Keratinocyte (primary cell): ENCODE measurements at regions not wholly inside any gene's neighbourhood (a gene's known extent, or its start where the extent isn't known, plus 50 kb on each side); places are given as distances from the start of the nearest gene placed in this dataset.

Experiments used
- DNase-seq: peaks from one replicate; pipeline ENCODE4 v3.0.0-alpha.2; 2011; ENCODE audit warnings: low read depth, missing footprints, low spot score
- FAIRE-seq: peaks from 2 replicates; lab custom pipeline; 2011; peaks lifted over from hg19 to GRCh38; lab: Jason Lieb, UNC
- H2AFZ ChIP-seq: 2 replicates; pipeline ENCODE4 v1.6.0; 2012; ENCODE audit warnings: low read length, control low read depth, inconsistent platforms; ENCODE audit not compliant: control insufficient read depth
- H3K27ac ChIP-seq: 2 replicates; pipeline ENCODE4 v1.5.1; 2011; ENCODE audit warnings: low read length; ENCODE audit not compliant: control insufficient read depth, insufficient read depth
- H3K27me3 ChIP-seq: 3 replicates; pipeline ENCODE4 v1.6.0; 2011; ENCODE audit warnings: low read length; ENCODE audit not compliant: control insufficient read depth, insufficient read depth; ENCODE audit errors: extremely low read depth
- H3K36me3 ChIP-seq, 2 experiments: 2 replicates in 1 of 2; 3 replicates in 1 of 2; pipeline ENCODE4 v1.5.1; 2011; ENCODE audit warnings: low read length in 2 of 2, mild to moderate bottlenecking in 1 of 2; ENCODE audit not compliant: control insufficient read depth in 2 of 2, insufficient read depth in 2 of 2; ENCODE audit errors: extremely low read depth in 1 of 2
- H3K4me1 ChIP-seq: 3 replicates; pipeline ENCODE4 v1.5.1; 2011; ENCODE audit warnings: low read length; ENCODE audit not compliant: control insufficient read depth, insufficient read depth; ENCODE audit errors: extremely low read depth
- H3K4me2 ChIP-seq: 3 replicates; pipeline ENCODE4 v1.6.0; 2011; ENCODE audit warnings: low read depth, low read length; ENCODE audit not compliant: control insufficient read depth, insufficient read depth; ENCODE audit errors: extremely low read depth
- H3K4me3 ChIP-seq, 3 experiments: fragments of 200-600 bp in 1 of 3; sonication (generic) in 1 of 3; 2 replicates in 2 of 3; 3 replicates in 1 of 3; pipeline ENCODE4 v1.5.1; 2011 to 2016; ENCODE audit warnings: low read length in 3 of 3, mild to moderate bottlenecking in 3 of 3, control low read depth in 2 of 3, inconsistent platforms in 1 of 3, low read depth in 1 of 3, mixed read lengths in 1 of 3, mixed run types in 1 of 3, moderate library complexity in 1 of 3; ENCODE audit not compliant: control insufficient read depth in 2 of 3, insufficient read depth in 2 of 3; ENCODE audit errors: extremely low read depth in 1 of 3
- H3K79me2 ChIP-seq: 2 replicates; pipeline ENCODE4 v1.6.0; 2012; ENCODE audit warnings: low read length; ENCODE audit not compliant: control insufficient read depth, insufficient read depth
- H3K9ac ChIP-seq: 3 replicates; pipeline ENCODE4 v1.6.0; 2011; ENCODE audit warnings: low read length; ENCODE audit not compliant: control insufficient read depth, insufficient read depth; ENCODE audit errors: extremely low read depth
- H3K9me1 ChIP-seq: 3 replicates; pipeline ENCODE4 v1.6.0; 2011; ENCODE audit warnings: low read length; ENCODE audit not compliant: control insufficient read depth, insufficient read depth; ENCODE audit errors: extremely low read depth
- H3K9me3 ChIP-seq: 2 replicates; pipeline ENCODE4 v1.5.1; 2012; ENCODE audit warnings: low read depth, low read length; ENCODE audit not compliant: control insufficient read depth
- H4K20me1 ChIP-seq: 3 replicates; pipeline ENCODE4 v1.6.0; 2011; ENCODE audit warnings: low read length; ENCODE audit not compliant: control insufficient read depth, insufficient read depth; ENCODE audit errors: extremely low read depth
- EZH2 ChIP-seq: IDR thresholded peaks from one replicate; pipeline ENCODE4 v1.6.1; 2012; ENCODE audit warnings: inconsistent platforms, mild to moderate bottlenecking, low read length, moderate library complexity
- dilution Hi-C: fragments of 300-500 bp; cut with MboI; formaldehyde crosslinking; loops from one replicate; pipeline ENCODE4 v1.7.0; 2020; ENCODE audit warnings: low sequenced_read_pairs; ENCODE audit not compliant: extremely low pct_ligation_motif_present
- TF ChIP-seq, protein P1 (sequence below), 3 experiments: IDR thresholded peaks in 1 of 3; conservative IDR thresholded peaks in 1 of 3; optimal IDR thresholded peaks in 1 of 3; 2 replicates in 2 of 3; 3 replicates in 1 of 3; pipeline versions ENCODE3 to v1.5.1; 2011; ENCODE audit warnings: low read length in 3 of 3, mild to moderate bottlenecking in 3 of 3, moderate library complexity in 2 of 3, control low read depth in 1 of 3, inconsistent platforms in 1 of 3; ENCODE audit not compliant: insufficient read depth in 2 of 3; ENCODE audit errors: extremely low read depth in 1 of 3

DNA sequence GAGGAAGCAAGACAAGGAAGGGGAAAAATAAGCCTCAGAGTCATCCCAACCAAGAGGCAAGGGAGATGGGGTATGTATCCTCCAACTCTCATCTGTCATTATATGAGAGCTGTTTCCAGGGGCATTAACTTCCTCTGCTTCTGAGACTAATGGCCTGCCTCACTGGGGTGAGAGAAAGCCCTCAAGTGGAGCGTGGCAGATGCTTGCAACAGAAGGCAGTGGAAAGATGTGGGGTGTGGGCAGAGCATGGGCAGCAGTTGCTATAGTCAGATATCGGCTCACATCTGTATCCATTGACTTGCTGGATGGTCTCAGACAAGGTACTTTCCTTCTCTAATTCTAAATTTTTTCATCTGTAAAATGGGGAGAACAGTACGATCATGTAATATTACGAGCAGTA, 81.7 kb upstream of the PLCL2 start:
- H3K9ac ChIP-seq, result no peak overlapping the region
- H3K4me2 ChIP-seq, result no peak overlapping the region
- TF ChIP-seq, protein P1, sequence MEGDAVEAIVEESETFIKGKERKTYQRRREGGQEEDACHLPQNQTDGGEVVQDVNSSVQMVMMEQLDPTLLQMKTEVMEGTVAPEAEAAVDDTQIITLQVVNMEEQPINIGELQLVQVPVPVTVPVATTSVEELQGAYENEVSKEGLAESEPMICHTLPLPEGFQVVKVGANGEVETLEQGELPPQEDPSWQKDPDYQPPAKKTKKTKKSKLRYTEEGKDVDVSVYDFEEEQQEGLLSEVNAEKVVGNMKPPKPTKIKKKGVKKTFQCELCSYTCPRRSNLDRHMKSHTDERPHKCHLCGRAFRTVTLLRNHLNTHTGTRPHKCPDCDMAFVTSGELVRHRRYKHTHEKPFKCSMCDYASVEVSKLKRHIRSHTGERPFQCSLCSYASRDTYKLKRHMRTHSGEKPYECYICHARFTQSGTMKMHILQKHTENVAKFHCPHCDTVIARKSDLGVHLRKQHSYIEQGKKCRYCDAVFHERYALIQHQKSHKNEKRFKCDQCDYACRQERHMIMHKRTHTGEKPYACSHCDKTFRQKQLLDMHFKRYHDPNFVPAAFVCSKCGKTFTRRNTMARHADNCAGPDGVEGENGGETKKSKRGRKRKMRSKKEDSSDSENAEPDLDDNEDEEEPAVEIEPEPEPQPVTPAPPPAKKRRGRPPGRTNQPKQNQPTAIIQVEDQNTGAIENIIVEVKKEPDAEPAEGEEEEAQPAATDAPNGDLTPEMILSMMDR (optimal IDR thresholded peaks at IDR 0.05 in 1 of 3, IDR thresholded peaks at IDR 0.05 in 1 of 3, conservative IDR thresholded peaks at IDR 0.05 in 1 of 3; ENCODE audit: extremely low read depth in 1 of 3, insufficient read depth in 2 of 3, low read length in 3 of 3), result no peak
- TF ChIP-seq EZH2, result no peak
- H3K4me3 ChIP-seq, result no peak overlapping the region
- H3K9me1 ChIP-seq, result no peaks in the 10 kb centered on the region
- DNase-seq, result no peak
- FAIRE-seq, result no peak
- no peaks in the 10 kb centered on the region for H3K27me3 ChIP-seq
- no peaks in the 10 kb centered on the region for H4K20me1 ChIP-seq
- no peaks in the 10 kb centered on the region for H3K79me2 ChIP-seq
- H3K4me1 ChIP-seq, result no peaks in the 10 kb centered on the region
- H2AFZ ChIP-seq, result no peak overlapping the region
- H3K9me3 ChIP-seq, result no peaks in the 10 kb centered on the region
- H3K27ac ChIP-seq, result no peak overlapping the region
- dilution Hi-C loops, result no loop called here
- H3K36me3 ChIP-seq, result no peaks in the 10 kb centered on the region

DNA sequence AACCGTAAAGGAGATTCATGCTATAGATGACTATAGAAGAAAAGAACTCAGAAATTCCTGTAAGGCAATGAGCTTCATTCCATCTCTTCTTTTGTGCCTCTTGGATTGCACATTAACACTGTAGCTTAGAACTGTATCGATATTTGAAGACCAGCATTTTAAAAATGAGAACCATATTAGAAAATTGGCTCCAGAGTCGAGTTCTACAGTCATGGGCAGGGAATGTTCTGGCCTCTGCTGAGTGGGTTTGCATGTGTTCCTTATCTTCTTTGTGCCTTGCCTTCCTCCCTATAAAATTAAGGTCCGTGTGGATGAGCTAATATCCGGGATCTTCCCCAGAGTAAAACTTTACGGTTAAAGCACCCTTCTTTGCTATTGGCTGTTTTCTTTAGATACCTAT, 77.4 kb upstream of the PLCL2 start:
- H3K9ac ChIP-seq, result no peak overlapping the region
- H3K27me3 ChIP-seq, result no peaks in the 10 kb centered on the region
- no peaks in the 10 kb centered on the region for H3K4me1 ChIP-seq
- no peak overlapping the region for H3K4me2 ChIP-seq
- dilution Hi-C loops, result no loop called here
- no peaks in the 10 kb centered on the region for H4K20me1 ChIP-seq
- no peaks in the 10 kb centered on the region for H3K79me2 ChIP-seq
- no peak overlapping the region for H2AFZ ChIP-seq
- no peak overlapping the region for H3K27ac ChIP-seq
- FAIRE-seq (no peak), DNase-seq (no peak)
- no peak overlapping the region for H3K4me3 ChIP-seq
- no peaks in the 10 kb centered on the region for H3K9me3 ChIP-seq
- no peaks in the 10 kb centered on the region for H3K9me1 ChIP-seq
- no peaks in the 10 kb centered on the region for H3K36me3 ChIP-seq
- no peak for TF ChIP-seq EZH2

DNA sequence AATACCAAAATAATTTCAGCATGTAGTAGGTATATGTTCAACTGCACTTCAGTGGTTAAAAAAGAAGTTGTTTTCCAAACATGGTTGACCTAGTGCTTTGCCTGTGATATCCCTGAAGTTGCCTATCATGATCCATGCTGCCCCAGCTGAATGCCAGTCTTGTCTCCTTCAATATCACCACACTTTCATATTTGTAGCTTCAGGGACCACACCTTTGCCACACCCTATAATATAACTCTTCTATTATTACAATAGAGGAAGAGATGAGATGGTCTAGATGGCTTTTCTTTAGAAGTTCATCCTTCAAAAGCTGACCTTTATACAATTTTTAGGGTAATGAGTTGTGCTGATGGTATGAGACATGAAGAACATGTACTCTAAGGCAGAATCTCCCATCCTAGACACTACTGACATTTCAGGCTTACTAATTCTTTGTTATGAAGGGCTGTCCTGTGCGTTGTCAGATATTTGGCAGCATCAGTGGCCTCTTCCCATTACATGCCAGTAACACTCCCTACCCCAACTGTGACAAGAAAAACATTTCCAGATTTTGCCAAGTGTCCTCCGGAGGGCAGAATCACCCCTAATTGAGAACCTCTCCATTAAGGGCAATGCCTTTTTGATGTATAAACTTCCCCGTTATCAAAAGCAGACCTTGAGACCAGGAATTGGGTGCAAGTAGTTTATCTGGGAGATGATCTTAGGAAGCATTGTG, 76.2 kb upstream of the PLCL2 start:
- Histone ChIP-seq H3K36me3 (no peaks in the 10 kb centered on the region), H3K4me3 (no peak overlapping the region), H4K20me1 (no peaks in the 10 kb centered on the region), H3K4me1 (no peaks in the 10 kb centered on the region), H3K79me2 (no peaks in the 10 kb centered on the region), H3K4me2 (no peak overlapping the region), H3K9ac (no peak overlapping the region), H3K27me3 (no peaks in the 10 kb centered on the region), H3K9me3 (no peaks in the 10 kb centered on the region), H2AFZ (no peak overlapping the region), H3K27ac (no peak overlapping the region), H3K9me1 (no peaks in the 10 kb centered on the region)
- no peak for TF ChIP-seq EZH2
- TF ChIP-seq, protein P1 (optimal IDR thresholded peaks at IDR 0.05 in 1 of 3, IDR thresholded peaks at IDR 0.05 in 1 of 3, conservative IDR thresholded peaks at IDR 0.05 in 1 of 3; ENCODE audit: extremely low read depth in 1 of 3, insufficient read depth in 2 of 3, low read length in 3 of 3), result no peak
- DNase-seq (no peak), FAIRE-seq (no peak)
- dilution Hi-C loops, result no loop called here
